Frontal cortex (tissue), 4 donors: ENCODE measurements at regions not wholly inside any gene's neighbourhood (a gene's known extent, or its start where the extent isn't known, plus 50 kb on each side); places are given as distances from the start of the nearest gene placed in this dataset. TPM values are rescaled to one million over a fixed set of nuclear protein-coding genes. Genes with fewer than 3 reads are reported as not detected.
"Not testable (repeated sequence)": the region's sequence is repeated elsewhere in the genome, so short reads cannot be mapped to it uniquely, and the experiment has no call there.

Experiments used
- DNase-seq, 2 donors: peaks; one replicate each; pipeline ENCODE4 v3.0.0; 2012; ENCODE audit warnings: low spot score in 2 of 2
- FAIRE-seq: peaks from 2 replicates; lab custom pipeline; 2012; peaks lifted over from hg19 to GRCh38; lab: Jason Lieb, UNC
- small RNA-seq: library from RNA; depleted of rRNA; stranded (forward); fragments of <200 nt; gene quantifications from one replicate; pipeline ENCODE3, GENCODE V24; 2014
- donor health status: control.
- donor health status: control.
- donor health status: control.

DNA sequence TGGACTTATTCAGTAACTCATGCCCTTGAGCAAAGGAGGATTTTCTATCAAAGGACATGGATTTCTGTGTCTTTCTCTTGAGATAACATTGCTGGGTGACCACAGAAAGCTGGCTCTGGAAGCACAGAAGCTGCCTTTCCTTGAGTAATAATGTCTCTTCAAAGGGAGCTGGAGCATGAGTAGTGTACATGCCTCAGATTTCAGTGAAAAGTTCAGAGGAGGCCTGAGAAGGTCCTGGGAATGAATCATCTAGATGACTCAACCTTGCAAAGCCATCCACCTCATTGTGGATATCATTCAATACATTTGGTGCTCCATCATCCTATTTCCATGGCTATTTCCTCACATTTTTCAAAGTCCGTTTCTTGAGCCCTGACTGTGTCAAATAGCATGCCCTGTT, 77.6 kb upstream of the OR4M2 start:
- FAIRE-seq, result not testable (repeated sequence)

DNA sequence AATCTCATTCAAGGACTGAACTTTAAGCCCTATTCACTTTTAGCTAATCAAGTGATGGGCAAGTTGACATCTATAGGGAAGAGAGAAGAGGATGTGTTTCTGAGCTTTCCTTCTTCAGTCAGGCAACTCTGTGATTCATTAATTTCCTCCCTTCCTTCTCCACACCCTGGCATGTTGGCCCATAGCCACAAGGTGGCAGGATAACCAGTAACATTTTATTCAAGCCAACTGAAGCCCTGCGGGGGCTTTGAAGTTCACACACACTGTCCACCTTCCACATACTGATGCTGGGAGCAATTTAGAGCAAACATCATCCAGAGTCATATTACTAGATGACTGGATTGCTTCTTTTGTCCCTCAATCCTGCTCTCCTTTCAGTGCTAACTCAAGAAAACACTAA, 91.2 kb upstream of the OR4M2 start:
- FAIRE-seq, DNase-seq: not testable (repeated sequence)

More for the DNA sequence above, 77.6 kb upstream of the OR4M2 start:
- DNase-seq, result not testable (repeated sequence)

DNA sequence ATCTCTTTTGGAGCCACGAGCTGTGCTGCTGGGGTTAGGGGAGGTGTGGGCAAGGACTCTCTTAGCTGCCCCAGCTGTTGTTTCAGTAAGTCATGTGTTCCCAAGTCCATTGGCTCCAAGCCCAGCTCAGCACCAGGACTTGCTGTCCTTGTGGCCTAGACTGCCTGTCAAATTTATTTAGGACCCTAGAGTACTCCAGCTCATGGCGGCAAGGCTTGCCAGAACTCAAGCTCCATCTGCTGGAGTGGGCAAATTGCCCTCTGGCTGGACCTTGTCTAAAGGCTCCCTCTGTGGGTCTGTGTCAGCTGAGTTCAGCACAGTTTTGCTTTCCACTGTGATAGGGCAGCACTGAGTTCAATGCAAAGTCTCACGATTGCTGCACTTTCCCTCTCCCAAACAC, 96.5 kb upstream of the OR4M2 start:
- FAIRE-seq, result peak; percentile 40
- DNase-seq, result not testable (repeated sequence)

DNA sequence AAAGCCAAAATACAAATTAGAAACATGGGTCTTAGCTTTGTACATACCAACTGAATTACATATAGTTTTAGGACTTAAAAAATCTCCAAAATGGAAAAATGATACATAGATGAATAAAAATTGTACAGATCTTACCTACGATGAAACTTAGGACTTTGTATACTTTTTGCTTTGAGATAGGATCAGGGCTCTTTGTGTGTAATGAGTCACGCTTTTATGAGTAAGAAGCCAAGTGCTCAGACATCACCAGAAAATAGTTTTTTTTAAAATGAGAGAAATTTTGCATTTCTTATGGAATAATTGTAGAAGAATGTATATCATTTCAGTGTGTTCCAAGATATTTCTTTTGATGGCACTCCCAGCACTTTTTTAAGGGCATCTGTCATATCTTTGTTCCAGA, 100.4 kb upstream of the OR4M2 start:
- FAIRE-seq, result peak; percentile 97
- not testable (repeated sequence) for DNase-seq

DNA sequence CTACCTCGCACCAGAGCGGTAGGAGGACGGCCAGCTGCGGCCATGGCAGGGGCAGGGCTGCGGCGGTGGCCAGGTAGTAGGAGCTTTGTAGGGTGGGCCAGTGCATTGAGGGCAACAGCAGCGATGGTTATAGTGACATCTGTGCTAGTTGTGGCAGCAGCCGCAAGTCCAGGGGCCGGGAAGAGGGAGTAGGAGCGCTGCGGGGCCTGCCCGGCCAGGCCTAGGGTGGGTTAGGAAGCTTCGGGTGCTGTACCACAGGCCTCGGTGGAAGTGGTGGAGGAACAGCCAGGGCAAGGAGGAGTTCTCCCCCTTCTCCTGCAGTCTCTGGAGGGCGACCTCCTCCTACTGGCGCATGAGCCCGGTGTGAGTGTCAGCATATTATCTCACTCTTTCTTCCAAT, 76.2 kb upstream of the POTEB start:
- FAIRE-seq, DNase-seq: not testable (repeated sequence)

DNA sequence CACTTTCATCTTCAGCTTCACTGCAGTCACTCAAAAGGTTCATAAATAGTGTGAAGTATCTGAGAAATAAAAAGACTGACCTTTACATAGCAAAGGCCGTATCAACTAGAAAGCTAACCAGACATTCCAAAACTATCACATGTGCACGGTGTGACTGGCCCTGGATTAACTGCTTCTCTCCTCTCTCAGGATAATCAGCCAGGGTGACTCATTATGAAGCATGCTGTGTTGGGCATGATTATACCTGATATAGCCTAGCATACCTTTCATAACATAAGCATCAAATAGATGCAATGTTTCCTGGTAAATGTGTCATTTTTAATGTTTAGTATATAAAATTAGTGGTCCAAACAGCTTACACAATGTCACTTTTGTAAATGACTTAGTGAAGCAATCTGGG, 62.8 kb upstream of the POTEB start:
- DNase-seq, FAIRE-seq: not testable (repeated sequence)

Small RNA genes lying in the stretch of these regions (small RNA-seq; reads per million reads assigned to genes)
- gene MIR5701-3, result not detected
